ENCODE measurements at regions not wholly inside any gene's neighbourhood (a gene's known extent, or its start where the extent isn't known, plus 50 kb on each side); places are given as distances from the start of the nearest gene placed in this dataset.

- no peaks in the 10 kb centered on the region for H3K9me3 ChIP-seq (ENCODE audit: control insufficient read depth in 1 of 2, insufficient read depth in 1 of 2, low read depth in 1 of 2, low read length in 2 of 2)
- H3K9me2 ChIP-seq (ENCODE audit: insufficient read depth), result no peaks in the 10 kb centered on the region
- H3K27ac ChIP-seq (ENCODE audit: low read depth, low read length), result no peak overlapping the region
- no peak overlapping the region for H3K9ac ChIP-seq (ENCODE audit: low read length)
- H4K20me1 ChIP-seq (ENCODE audit: insufficient read depth), result no peaks in the 10 kb centered on the region
- DNase-seq (ENCODE audit: low read depth, low spot score) (no peak), ATAC-seq (no peak)
- BruUV-seq (replicated peaks), result no TSS peak
- ChIA-PET RAD21 (ENCODE audit: low non-redundant PET in 1 of 2, low total read pairs in 2 of 2, uncharacterized antibody in 2 of 2, unreplicated experiment in 2 of 2) (no interaction called here), POLR2A (interaction anchor here (0.5 kb wide), 1 partner anchor 34 kb away, joined by 3 read pairs; no protein-coding TSS in a partner anchor), CTCF (no interaction called here)
- no peak overlapping the region for H3K4me3 ChIP-seq (replicated peaks in 1 of 2; ENCODE audit: low read depth in 1 of 2, low read length in 2 of 2)
- no peaks in the 10 kb centered on the region for H3K4me1 ChIP-seq (ENCODE audit: control insufficient read depth in 1 of 2, insufficient read depth in 2 of 2, low read length in 2 of 2)
- no peak for TF ChIP-seq CTCF (IDR thresholded peaks at IDR 0.05 in 2 of 3, conservative IDR thresholded peaks at IDR 0.05 in 1 of 3; ENCODE audit: borderline replicate concordance in 1 of 3, insufficient read depth in 1 of 3, low read depth in 2 of 3, low read length in 2 of 3)
- no peak for TF ChIP-seq ZBTB33 (IDR thresholded peaks at IDR 0.05; ENCODE audit: extremely low read depth, insufficient replicate concordance, low read length)
- TF ChIP-seq ATF3 (IDR thresholded peaks at IDR 0.05), result no peak
- no peak for TF ChIP-seq CEBPB (IDR thresholded peaks at IDR 0.05; ENCODE audit: low read depth)
- H3K36me3 ChIP-seq (ENCODE audit: control insufficient read depth in 1 of 2, insufficient read depth in 2 of 2, low read length in 2 of 2), result no peaks in the 10 kb centered on the region
- H3K4me2 ChIP-seq (ENCODE audit: low read length), result no peak overlapping the region
- intact Hi-C loops (cut with micrococcal nuclease), result no loop called here
- no peak overlapping the region for H2AFZ ChIP-seq (ENCODE audit: low read depth, low read length, poor library complexity, severe bottlenecking)
- H3K79me2 ChIP-seq (ENCODE audit: insufficient read depth, low read length), result no peaks in the 10 kb centered on the region
- no peaks in the 10 kb centered on the region for H3K27me3 ChIP-seq (ENCODE audit: insufficient read depth, low read length)
These were observed 236.2 kb downstream of the FGFR2 start for GRCh38 chr10:121362026-121362425.

- H3K9ac ChIP-seq (ENCODE audit: low read length), result no peak overlapping the region
- H3K9me2 ChIP-seq (ENCODE audit: insufficient read depth), result no peaks in the 10 kb centered on the region
- peaks cover 3% of the 10 kb centered on the region; the same call in 1 of the 2 replicates for H3K27me3 ChIP-seq (ENCODE audit: insufficient read depth, low read length)
- TF ChIP-seq FOSL1 (IDR thresholded peaks at IDR 0.05; ENCODE audit: low read depth) (no peak), POLR2AphosphoS5 (IDR thresholded peaks at IDR 0.05; ENCODE audit: low read depth, low read length) (no peak), ATF3 (IDR thresholded peaks at IDR 0.05) (no peak), CTCF (IDR thresholded peaks at IDR 0.05 in 2 of 3, conservative IDR thresholded peaks at IDR 0.05 in 1 of 3; ENCODE audit: borderline replicate concordance in 1 of 3, insufficient read depth in 1 of 3, low read depth in 2 of 3, low read length in 2 of 3) (no peak), CEBPB (IDR thresholded peaks at IDR 0.05; ENCODE audit: low read depth) (no peak)
- ChIA-PET RAD21 (ENCODE audit: low non-redundant PET in 1 of 2, low total read pairs in 2 of 2, uncharacterized antibody in 2 of 2, unreplicated experiment in 2 of 2) (no interaction called here), CTCF (no interaction called here), POLR2A (no interaction called here)
- no peaks in the 10 kb centered on the region for H3K4me1 ChIP-seq (ENCODE audit: control insufficient read depth in 1 of 2, insufficient read depth in 2 of 2, low read length in 2 of 2)
- no peaks in the 10 kb centered on the region for H4K20me1 ChIP-seq (ENCODE audit: insufficient read depth)
- BruUV-seq (replicated peaks), result no TSS peak
- ATAC-seq, result no peak
- no peaks in the 10 kb centered on the region for H3K9me3 ChIP-seq (ENCODE audit: control insufficient read depth in 1 of 2, insufficient read depth in 1 of 2, low read depth in 1 of 2, low read length in 2 of 2)
- DNase-seq (ENCODE audit: low read depth, low spot score), result no peak
- no peak overlapping the region for H3K4me2 ChIP-seq (ENCODE audit: low read length)
- H3K27ac ChIP-seq (ENCODE audit: low read depth, low read length), result no peak overlapping the region
- H3K79me2 ChIP-seq (ENCODE audit: insufficient read depth, low read length), result no peaks in the 10 kb centered on the region
- H2AFZ ChIP-seq (ENCODE audit: low read depth, low read length, poor library complexity, severe bottlenecking), result no peak overlapping the region
- intact Hi-C loops (cut with micrococcal nuclease), result no loop called here
- no peak overlapping the region for H3K4me3 ChIP-seq (replicated peaks in 1 of 2; ENCODE audit: low read depth in 1 of 2, low read length in 2 of 2)
- H3K36me3 ChIP-seq (ENCODE audit: control insufficient read depth in 1 of 2, insufficient read depth in 2 of 2, low read length in 2 of 2), result no peaks in the 10 kb centered on the region
These were observed 232.7 kb downstream of the FGFR2 start for GRCh38 chr10:121365566-121365965.
